HG03520 (cell line): ENCODE measurements at regions not wholly inside any gene's neighbourhood (a gene's known extent, or its start where the extent isn't known, plus 50 kb on each side); places are given as distances from the start of the nearest gene placed in this dataset.
"Not testable (repeated sequence)": the region's sequence is repeated elsewhere in the genome, so short reads cannot be mapped to it uniquely, and the experiment has no call there.

Experiments used
- ATAC-seq: cut with Tn5 transposase; IDR thresholded peaks from one replicate; pipeline ENCODE4 v1.9.1; 2021; ENCODE audit warnings: mild to moderate bottlenecking, moderate library complexity; ENCODE audit not compliant: unreplicated experiment

GRCh38 chr5:33203931-33204330 lies 236.8 kb upstream of the TARS1 start:
- ATAC-seq = no peak

GRCh38 chr5:33205079-33205478 lies 235.7 kb upstream of the TARS1 start:
- ATAC-seq = no peak

DNA sequence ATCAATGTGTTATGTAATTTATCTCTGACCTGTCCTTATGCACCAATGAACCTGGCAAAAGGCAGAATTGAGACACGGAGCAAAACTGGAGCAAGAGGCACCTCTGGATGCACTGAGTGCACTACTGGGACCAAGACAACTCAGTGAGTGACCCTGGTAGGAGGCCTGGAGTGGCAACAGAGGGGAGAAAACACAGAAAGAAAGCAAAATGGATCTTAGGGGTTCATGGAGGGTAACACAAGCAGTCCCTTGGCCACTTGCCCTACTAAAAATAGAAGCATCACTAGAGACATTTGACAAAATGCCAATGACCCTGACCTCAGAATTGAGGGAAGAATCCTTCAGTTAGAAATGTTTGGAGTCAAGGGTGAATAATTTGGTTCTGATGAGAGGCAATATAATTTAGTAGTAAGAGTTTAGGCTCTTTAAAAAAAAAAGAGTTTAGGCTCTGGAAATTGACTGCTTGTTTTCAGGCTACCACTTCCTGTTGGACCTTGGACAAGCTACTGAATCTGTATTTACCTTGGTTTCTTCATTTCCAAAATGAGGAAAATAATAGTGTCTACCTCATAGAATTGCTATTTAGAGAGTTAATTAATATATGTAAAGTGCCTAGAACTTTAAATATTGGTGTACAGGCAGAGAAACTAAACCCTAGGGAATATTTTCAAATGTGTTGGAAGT lies 234.9 kb upstream of the TARS1 start:
- no peak for ATAC-seq

DNA sequence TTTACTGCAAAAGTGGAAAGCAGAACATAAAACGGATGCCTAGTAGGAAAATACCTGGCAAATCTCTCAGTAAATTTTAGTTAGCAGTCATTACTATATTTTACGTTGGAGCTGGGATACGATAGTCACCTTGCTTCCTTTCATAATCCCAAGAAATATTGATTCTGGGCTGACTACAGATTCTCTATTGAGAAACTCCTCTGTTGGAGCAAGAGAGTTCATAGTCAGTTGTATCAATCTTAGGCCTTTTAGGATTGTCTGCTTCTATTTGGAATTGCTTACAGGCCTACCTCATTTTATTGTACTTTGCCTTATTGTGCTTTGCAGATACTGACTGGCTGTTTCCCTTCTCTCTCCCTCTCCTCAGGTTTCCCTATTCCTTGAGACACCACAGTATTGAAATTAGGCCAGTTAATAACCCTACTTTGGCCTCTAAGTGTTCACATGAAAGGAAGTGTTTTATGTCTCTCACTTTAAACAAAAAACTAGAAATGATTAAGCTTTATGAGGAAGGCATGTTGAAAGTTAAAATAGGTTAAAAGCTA lies 233.7 kb upstream of the TARS1 start:
- ATAC-seq = no peak

DNA sequence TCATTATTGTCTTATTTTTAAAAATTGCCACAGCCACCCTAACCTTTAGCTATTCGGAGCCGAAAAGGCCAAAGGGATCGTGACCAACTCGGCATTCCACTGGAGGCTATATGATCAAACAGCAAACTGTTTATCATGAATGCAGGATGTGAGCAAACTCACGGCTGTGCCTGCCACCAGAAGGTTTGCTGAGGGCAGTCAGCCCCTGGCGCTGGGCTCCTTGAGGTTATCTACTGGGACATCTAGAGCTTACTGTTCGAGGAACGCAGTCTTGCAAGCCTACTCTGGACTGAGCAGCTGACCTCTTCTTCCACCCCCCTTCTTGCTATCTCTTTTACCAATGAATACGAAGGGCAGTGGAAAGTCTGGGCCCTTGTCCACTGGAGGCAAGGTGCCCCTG lies 231.5 kb upstream of the TARS1 start:
- ATAC-seq = no peak

- not testable (repeated sequence) for ATAC-seq
Measured at GRCh38 chr5:33210221-33210620, 230.5 kb upstream of the TARS1 start.

GRCh38 chr5:33210978-33211377 lies 229.8 kb upstream of the TARS1 start:
- ATAC-seq = no peak

GRCh38 chr5:33212439-33212838 lies 228.3 kb upstream of the TARS1 start:
- no peak for ATAC-seq

- ATAC-seq = no peak
Measured at GRCh38 chr5:33212900-33213299, 227.9 kb upstream of the TARS1 start.

DNA sequence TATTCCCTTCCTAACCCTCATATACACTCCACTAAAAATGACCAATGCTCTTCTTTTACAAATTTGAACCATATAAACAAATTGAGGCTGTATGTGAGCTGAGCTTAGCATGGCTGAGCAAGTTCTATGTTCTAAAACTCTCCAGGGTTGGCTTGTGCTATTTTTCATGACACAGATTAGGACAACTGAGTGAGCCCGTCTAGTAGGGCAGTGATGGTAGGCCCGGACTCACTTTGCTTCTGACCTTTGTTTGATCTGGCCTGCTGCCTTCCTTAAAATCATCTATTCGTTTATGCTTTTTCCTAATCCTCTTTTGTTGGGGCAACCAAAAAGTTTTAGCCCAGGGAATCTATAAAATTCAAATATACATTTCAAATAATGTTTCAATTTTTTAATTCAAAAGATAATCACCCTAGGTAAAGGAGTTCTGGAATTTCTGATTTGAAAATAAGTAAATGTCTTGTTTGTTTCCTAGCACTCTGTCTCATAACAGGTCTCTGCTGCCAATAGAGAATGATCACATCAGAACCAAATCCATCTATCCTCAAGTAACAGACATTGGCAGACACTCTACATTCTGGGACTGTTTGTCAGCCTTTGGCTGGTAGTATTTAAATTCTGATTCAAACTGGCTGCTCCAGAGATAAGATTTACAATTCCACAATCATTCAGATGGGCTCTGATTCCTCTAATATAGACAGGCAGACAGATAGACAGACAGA lies 217.0 kb upstream of the TARS1 start:
- no peak for ATAC-seq

DNA sequence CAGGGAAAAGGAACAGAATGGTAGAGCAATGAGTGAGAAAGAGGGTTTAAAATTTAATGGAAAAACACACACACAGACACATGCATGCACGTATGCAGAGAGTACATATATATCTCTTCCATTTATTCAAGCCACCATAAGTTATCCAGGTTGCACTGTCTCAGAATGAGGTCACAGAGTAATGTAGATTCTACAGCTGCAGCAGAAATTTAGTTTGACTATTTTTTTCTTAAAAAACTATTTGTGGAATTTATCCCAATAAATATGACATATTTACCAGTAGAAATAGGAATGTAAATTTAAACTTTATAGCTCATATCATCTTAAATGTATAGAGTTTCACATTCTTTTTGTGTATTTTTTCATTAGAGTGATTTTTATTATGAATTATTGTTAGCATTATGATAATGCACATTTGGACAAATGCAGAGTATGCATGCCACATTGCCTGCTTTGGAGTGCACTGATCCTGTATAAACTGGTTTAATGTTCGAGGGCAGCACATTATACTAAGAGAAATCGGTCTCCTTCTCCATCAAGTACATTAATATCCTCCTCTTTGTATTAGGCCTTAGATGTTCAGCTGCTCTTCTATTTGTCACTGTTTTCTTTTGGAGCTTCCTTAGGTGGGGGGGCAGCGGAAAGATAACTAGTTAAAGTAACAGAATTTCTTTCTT lies 216.3 kb upstream of the TARS1 start:
- no peak for ATAC-seq

DNA sequence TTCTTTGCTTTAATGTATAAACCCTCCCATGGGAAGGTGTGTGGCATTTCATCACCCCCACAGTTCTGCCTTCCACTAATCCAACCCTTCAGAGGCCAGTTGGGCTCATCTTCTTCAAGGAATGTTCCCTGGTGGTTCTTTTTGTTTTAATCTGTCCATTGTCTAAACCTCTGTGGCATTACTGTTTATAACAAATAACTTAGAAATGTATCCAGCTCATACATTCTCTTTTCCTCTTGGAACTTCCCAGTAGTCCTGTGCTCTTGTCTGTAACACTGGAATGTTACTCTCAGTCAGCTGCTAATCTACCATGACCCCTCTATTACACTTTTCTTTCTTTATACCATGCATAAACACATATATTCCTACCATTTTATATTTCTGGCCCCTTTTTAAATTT lies 213.5 kb upstream of the TARS1 start:
- no peak for ATAC-seq

DNA sequence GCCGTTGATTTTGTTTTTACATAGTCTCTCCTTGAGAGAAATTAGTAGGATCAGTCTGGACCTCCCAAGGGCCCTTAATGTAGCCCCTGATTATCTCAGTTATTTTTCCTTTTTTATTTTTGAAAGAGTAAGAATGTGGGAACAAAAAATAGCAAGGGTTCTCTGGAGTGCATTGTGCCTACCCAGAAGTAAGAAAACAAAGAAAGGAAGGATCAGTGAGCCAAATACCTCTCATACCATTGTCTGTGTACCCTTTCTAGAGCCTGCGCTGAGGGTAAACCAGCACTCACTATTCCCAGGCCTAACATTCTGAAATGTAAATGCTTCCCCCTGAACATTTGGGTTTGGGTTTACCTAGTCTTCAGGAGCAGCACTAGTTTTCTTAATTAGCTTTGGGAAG lies 213.0 kb upstream of the TARS1 start:
- no peak for ATAC-seq

- ATAC-seq = no peak
Measured at GRCh38 chr5:33228149-33228548, 212.6 kb upstream of the TARS1 start.

DNA sequence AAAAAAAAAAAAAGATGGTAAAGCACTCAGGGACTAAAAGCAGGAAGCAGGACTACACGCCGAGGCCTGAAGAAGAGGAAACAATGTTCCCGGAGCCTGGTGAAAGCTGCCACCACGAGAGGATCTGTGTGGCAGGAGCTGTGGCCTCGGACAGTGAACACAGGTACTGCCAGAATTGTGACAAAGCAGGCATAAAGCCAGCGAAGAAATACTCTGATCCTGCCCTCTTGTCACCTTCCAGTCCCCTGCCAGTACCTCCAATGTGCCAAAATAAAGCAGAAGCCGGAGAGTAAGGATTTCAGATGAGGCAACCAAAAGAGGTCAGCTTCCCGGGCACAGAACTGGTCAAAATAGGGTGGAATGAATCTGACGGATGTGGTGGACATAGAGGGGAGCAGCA lies 211.5 kb upstream of the TARS1 start:
- no peak for ATAC-seq

DNA sequence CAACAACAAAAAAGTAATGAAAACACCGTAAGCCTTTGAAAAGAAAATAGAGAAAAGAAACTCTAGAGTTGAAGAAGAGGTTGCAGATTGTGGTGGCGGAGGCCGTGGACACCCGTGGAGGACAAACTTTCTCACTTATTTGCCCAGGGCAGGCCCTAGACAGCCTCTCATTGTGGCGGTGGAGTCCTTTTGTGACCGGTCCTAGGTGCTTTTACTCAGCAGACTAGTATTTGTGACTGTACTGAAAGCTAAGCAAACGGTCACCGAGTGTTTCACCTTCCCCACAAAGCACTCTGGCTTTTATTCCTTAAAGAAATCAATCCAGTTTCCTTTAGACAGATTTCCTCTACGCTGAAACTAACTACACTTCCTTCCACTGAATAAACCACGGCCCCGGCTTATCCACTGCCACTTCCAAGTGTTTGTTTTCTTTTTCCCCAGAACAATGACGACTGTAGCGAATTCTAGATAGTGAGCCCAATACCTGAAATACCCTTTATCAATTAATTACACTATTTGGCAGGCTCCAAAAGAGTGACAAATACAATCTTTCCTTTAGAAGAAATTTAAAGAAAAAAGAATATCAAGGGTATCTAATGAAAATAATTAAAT lies 210.2 kb upstream of the TARS1 start:
- no peak for ATAC-seq

- no peak for ATAC-seq
Measured at GRCh38 chr5:33231214-33231710, 209.5 kb upstream of the TARS1 start.

GRCh38 chr5:33231935-33232334 lies 208.8 kb upstream of the TARS1 start:
- no peak for ATAC-seq

GRCh38 chr5:33232731-33233505 lies 207.8 kb upstream of the TARS1 start:
- ATAC-seq = no peak

- ATAC-seq = no peak
Measured at GRCh38 chr5:33235304-33235703, 205.5 kb upstream of the TARS1 start.
